HCT116 (cell line): ENCODE measurements at regions not wholly inside any gene's neighbourhood (a gene's known extent, or its start where the extent isn't known, plus 50 kb on each side); places are given as distances from the start of the nearest gene placed in this dataset.

Experiments used
- ATAC-seq: fragments of 200-7000 bp; cut with Tn5 transposase; 2 replicates; pipeline ENCODE4 v1.9.1; 2020; ENCODE audit warnings: mild to moderate bottlenecking, moderate library complexity
- BruUV-seq: library from RNA; stranded (reverse); fragments of 400-500 nt; replicated peaks from 2 replicates; lab custom pipeline; 2021; lab: Mats Ljungman, UMichigan
- CTCF ChIA-PET: fragments of 300-600 bp; sonication (Branson Sonifier 250); formaldehyde crosslinking; loops from one replicate; lab custom pipeline; 2021; ENCODE audit warnings: antibody characterized with exemption; lab: Charles Lee
- POLR2A ChIA-PET: fragments of 300-600, 350-600 bp; sonication (Branson Sonifier 250); formaldehyde crosslinking; loops from one replicate; lab custom pipeline; 2021; ENCODE audit warnings: antibody characterized with exemption; lab: Charles Lee
- RAD21 ChIA-PET, 2 experiments: fragments of 300-600 bp; sonication (Branson Sonifier 250); formaldehyde crosslinking; loops; one replicate each; lab custom pipeline; 2023; ENCODE audit warnings: low total read pairs in 2 of 2; ENCODE audit not compliant: uncharacterized antibody in 2 of 2, unreplicated experiment in 2 of 2, low non-redundant PET in 1 of 2; lab: Charles Lee
- DNase-seq: peaks from one replicate; pipeline ENCODE4 v3.0.0-alpha.2; 2010; ENCODE audit warnings: low read depth, low spot score
- H2AFZ ChIP-seq: fragments of 200-600 bp; shearing (Covaris generic), sonication (generic); 2 replicates; pipeline ENCODE4 v1.6.1; 2017; ENCODE audit warnings: low read depth, mixed run types, mixed read lengths, antibody characterized with exemption, low read length; ENCODE audit not compliant: poor library complexity, severe bottlenecking
- H3K27ac ChIP-seq: 2 replicates; pipeline ENCODE4 v1.5.1; 2012; ENCODE audit warnings: low read depth, low read length
- H3K27me3 ChIP-seq: fragments of 200-600 bp; sonication (generic); 2 replicates; pipeline ENCODE4 v1.6.1; 2016; ENCODE audit warnings: mixed run types, low read length, mixed read lengths; ENCODE audit not compliant: insufficient read depth
- H3K36me3 ChIP-seq, 2 experiments: fragments of 200-500 bp in 1 of 2; fragments of 200-600 bp in 1 of 2; sonication (Bioruptor generic) in 1 of 2; sonication (generic) in 1 of 2; 2 replicates each; pipeline versions ENCODE4 v1.5.1 to v1.6.1; 2014 to 2016; ENCODE audit warnings: low read length in 2 of 2, inconsistent platforms in 1 of 2, mixed read lengths in 1 of 2, mixed run types in 1 of 2; ENCODE audit not compliant: insufficient read depth in 2 of 2, control insufficient read depth in 1 of 2
- H3K4me1 ChIP-seq, 2 experiments: fragments of 200-600 bp in 1 of 2; sonication (generic) in 1 of 2; 2 replicates each; pipeline versions ENCODE4 v1.5.1 to v1.6.1; 2012 to 2017; ENCODE audit warnings: low read length in 2 of 2, inconsistent platforms in 1 of 2, mild to moderate bottlenecking in 1 of 2, mixed read lengths in 1 of 2, mixed run types in 1 of 2, moderate library complexity in 1 of 2; ENCODE audit not compliant: insufficient read depth in 2 of 2, control insufficient read depth in 1 of 2
- H3K4me2 ChIP-seq: fragments of 200-600 bp; sonication (generic); 2 replicates; pipeline ENCODE4 v1.6.1; 2017; ENCODE audit warnings: mixed run types, low read length, mixed read lengths
- H3K4me3 ChIP-seq, 2 experiments: fragments of 200-600 bp in 1 of 2; sonication (generic) in 1 of 2; replicated peaks in 1 of 2; 2 replicates each; pipeline ENCODE4 v1.5.1; 2011 to 2016; ENCODE audit warnings: low read length in 2 of 2, control low read depth in 1 of 2, low read depth in 1 of 2, mild to moderate bottlenecking in 1 of 2, mixed read lengths in 1 of 2, mixed run types in 1 of 2
- H3K79me2 ChIP-seq: fragments of 200-600 bp; sonication (generic); 2 replicates; pipeline ENCODE4 v1.6.1; 2017; ENCODE audit warnings: mild to moderate bottlenecking, mixed run types, low read length, moderate library complexity, mixed read lengths; ENCODE audit not compliant: insufficient read depth
- H3K9ac ChIP-seq: fragments of 200-600 bp; sonication (generic); 2 replicates; pipeline ENCODE4 v1.6.1; 2016; ENCODE audit warnings: low read length, mixed read lengths
- H3K9me2 ChIP-seq: fragments of 200-600 bp; sonication (generic), shearing (Covaris generic); 2 replicates; pipeline ENCODE4 v1.6.1; 2017; ENCODE audit warnings: mixed run types, mild to moderate bottlenecking, moderate library complexity; ENCODE audit not compliant: insufficient read depth
- H3K9me3 ChIP-seq, 2 experiments: fragments of 200-500 bp in 1 of 2; fragments of 200-600 bp in 1 of 2; sonication (Bioruptor generic) in 1 of 2; sonication (generic) in 1 of 2; 2 replicates each; pipeline ENCODE4 v1.6.1; 2014 to 2017; ENCODE audit warnings: low read length in 2 of 2, mixed read lengths in 2 of 2, inconsistent platforms in 1 of 2, low read depth in 1 of 2, mild to moderate bottlenecking in 1 of 2, mixed run types in 1 of 2, moderate library complexity in 1 of 2; ENCODE audit not compliant: control insufficient read depth in 1 of 2, insufficient read depth in 1 of 2
- H4K20me1 ChIP-seq: fragments of 200-600 bp; sonication (generic), shearing (Covaris generic); 2 replicates; pipeline ENCODE4 v1.6.1; 2017; ENCODE audit warnings: mixed run types, mild to moderate bottlenecking, moderate library complexity; ENCODE audit not compliant: insufficient read depth
- ATF3 ChIP-seq: IDR thresholded peaks from 2 replicates; pipeline ENCODE4 v1.6.1; 2012
- CEBPB ChIP-seq: IDR thresholded peaks from 2 replicates; pipeline ENCODE4 v1.6.1; 2012; ENCODE audit warnings: low read depth
- EGR1 ChIP-seq: IDR thresholded peaks from 2 replicates; pipeline ENCODE4 v1.6.1; 2012; ENCODE audit warnings: low read depth
- ELF1 ChIP-seq: IDR thresholded peaks from 2 replicates; pipeline ENCODE4 v1.6.1; 2012; ENCODE audit warnings: low read depth, borderline replicate concordance
- FOSL1 ChIP-seq: IDR thresholded peaks from 2 replicates; pipeline ENCODE4 v1.6.1; 2012; ENCODE audit warnings: low read depth
- MAX ChIP-seq: IDR thresholded peaks from 2 replicates; pipeline ENCODE4 v1.6.1; 2012
- POLR2AphosphoS5 ChIP-seq: IDR thresholded peaks from 2 replicates; pipeline ENCODE4 v1.6.1; 2011; ENCODE audit warnings: mild to moderate bottlenecking, low read depth, low read length, moderate library complexity
- REST ChIP-seq: IDR thresholded peaks from 2 replicates; pipeline ENCODE4 v1.6.1; 2012; ENCODE audit warnings: low read depth
- SIN3A ChIP-seq: IDR thresholded peaks from 2 replicates; pipeline ENCODE4 v1.6.1; 2012; ENCODE audit warnings: low read depth
- SP1 ChIP-seq: IDR thresholded peaks from 2 replicates; pipeline ENCODE4 v1.6.1; 2012; ENCODE audit warnings: low read depth
- YY1 ChIP-seq: IDR thresholded peaks from 2 replicates; pipeline ENCODE4 v1.6.1; 2011; ENCODE audit warnings: low read length, low read depth, moderate library complexity, mild to moderate bottlenecking; ENCODE audit not compliant: insufficient replicate concordance; ENCODE audit errors: extremely low read depth
- ZBTB33 ChIP-seq: IDR thresholded peaks from 2 replicates; pipeline ENCODE4 v1.6.1; 2011; ENCODE audit warnings: mild to moderate bottlenecking, low read length, moderate library complexity; ENCODE audit not compliant: insufficient replicate concordance; ENCODE audit errors: extremely low read depth
- ZFX ChIP-seq: fragments of 450-650 bp; IDR thresholded peaks from 2 replicates; pipeline ENCODE4 v1.6.1; 2017
- ZNF274 ChIP-seq: fragments of 200-500 bp; sonication (Bioruptor generic); IDR thresholded peaks from 2 replicates; pipeline ENCODE4 v1.6.1; 2014; ENCODE audit warnings: mild to moderate bottlenecking, low read depth, low read length, inconsistent platforms
- intact Hi-C: fragments of 100-400 bp; cut with micrococcal nuclease; formaldehyde crosslinking; loops from 2 replicates; pipeline ENCODE4 v1.10.0; 2022
- TF ChIP-seq, protein P1 (sequence below), 3 experiments: fragments of 200-600 bp in 1 of 3; sonication (generic) in 1 of 3; IDR thresholded peaks in 2 of 3; conservative IDR thresholded peaks in 1 of 3; 2 replicates each; pipeline ENCODE4 v1.5.1; 2012 to 2017; ENCODE audit warnings: low read depth in 2 of 3, low read length in 2 of 3, antibody characterized with exemption in 1 of 3, borderline replicate concordance in 1 of 3, control low read depth in 1 of 3, mild to moderate bottlenecking in 1 of 3, mixed read lengths in 1 of 3, mixed run types in 1 of 3, moderate library complexity in 1 of 3; ENCODE audit not compliant: insufficient read depth in 1 of 3

GRCh38 chr12:91980389-91980821 is 165.2 kb downstream of the BTG1 start (continued):
- no peak for TF ChIP-seq ZBTB33

DNA sequence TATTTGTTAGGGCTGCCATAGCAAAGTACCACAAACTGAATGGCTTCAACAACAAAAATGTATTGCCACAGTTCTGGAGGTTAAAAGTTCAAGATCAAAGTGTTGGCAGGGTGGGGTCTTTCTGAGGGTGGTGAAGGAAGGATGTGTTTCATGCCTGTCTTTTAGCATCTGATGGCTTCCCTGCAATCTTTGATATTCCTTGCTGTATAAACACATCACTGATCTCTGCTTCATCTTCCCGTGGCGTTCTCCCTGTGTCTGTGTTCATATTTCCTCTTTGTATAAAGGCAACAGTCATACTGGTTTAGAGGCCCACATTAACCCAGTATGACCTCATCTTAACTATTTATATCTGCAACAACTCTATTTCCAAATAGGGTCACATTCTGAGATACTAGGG is 167.5 kb downstream of the BTG1 start:
- Histone ChIP-seq H2AFZ (no peak overlapping the region), H3K9me3 (no peaks in the 10 kb centered on the region), H3K9me2 (no peaks in the 10 kb centered on the region), H3K27me3 (no peaks in the 10 kb centered on the region), H3K4me1 (no peaks in the 10 kb centered on the region)
- no peak for DNase-seq
- POLR2A ChIA-PET, result no interaction called here
- no TSS peak for BruUV-seq
- RAD21 ChIA-PET, result no interaction called here
- TF ChIP-seq EGR1 (no peak), CEBPB (no peak), ELF1 (no peak), REST (no peak), FOSL1 (no peak), MAX (no peak), ZBTB33 (no peak), ZNF274 (no peak), SIN3A (no peak), SP1 (no peak), ATF3 (no peak), POLR2AphosphoS5 (no peak), ZFX (no peak), YY1 (no peak)
- TF ChIP-seq, protein P1, sequence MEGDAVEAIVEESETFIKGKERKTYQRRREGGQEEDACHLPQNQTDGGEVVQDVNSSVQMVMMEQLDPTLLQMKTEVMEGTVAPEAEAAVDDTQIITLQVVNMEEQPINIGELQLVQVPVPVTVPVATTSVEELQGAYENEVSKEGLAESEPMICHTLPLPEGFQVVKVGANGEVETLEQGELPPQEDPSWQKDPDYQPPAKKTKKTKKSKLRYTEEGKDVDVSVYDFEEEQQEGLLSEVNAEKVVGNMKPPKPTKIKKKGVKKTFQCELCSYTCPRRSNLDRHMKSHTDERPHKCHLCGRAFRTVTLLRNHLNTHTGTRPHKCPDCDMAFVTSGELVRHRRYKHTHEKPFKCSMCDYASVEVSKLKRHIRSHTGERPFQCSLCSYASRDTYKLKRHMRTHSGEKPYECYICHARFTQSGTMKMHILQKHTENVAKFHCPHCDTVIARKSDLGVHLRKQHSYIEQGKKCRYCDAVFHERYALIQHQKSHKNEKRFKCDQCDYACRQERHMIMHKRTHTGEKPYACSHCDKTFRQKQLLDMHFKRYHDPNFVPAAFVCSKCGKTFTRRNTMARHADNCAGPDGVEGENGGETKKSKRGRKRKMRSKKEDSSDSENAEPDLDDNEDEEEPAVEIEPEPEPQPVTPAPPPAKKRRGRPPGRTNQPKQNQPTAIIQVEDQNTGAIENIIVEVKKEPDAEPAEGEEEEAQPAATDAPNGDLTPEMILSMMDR (IDR thresholded peaks at IDR 0.05 in 2 of 3, conservative IDR thresholded peaks at IDR 0.05 in 1 of 3; ENCODE audit: borderline replicate concordance in 1 of 3, insufficient read depth in 1 of 3, low read depth in 2 of 3, low read length in 2 of 3), result no peak
- TF ChIP-seq, all 23 proteins: peak for 0
- H3K79me2 ChIP-seq, result no peaks in the 10 kb centered on the region
- no peak overlapping the region for H3K9ac ChIP-seq
- CTCF ChIA-PET, result no interaction called here
- no peak for ATAC-seq
- no peaks in the 10 kb centered on the region for H3K36me3 ChIP-seq
- H3K4me3 ChIP-seq, result no peak overlapping the region
- no peak overlapping the region for H3K4me2 ChIP-seq
- H3K27ac ChIP-seq, result no peak overlapping the region
- intact Hi-C loops, result no loop called here
- H4K20me1 ChIP-seq, result no peaks in the 10 kb centered on the region
